ENCODE measurements at regions not wholly inside any gene's neighbourhood (a gene's known extent, or its start where the extent isn't known, plus 50 kb on each side); places are given as distances from the start of the nearest gene placed in this dataset.

DNA sequence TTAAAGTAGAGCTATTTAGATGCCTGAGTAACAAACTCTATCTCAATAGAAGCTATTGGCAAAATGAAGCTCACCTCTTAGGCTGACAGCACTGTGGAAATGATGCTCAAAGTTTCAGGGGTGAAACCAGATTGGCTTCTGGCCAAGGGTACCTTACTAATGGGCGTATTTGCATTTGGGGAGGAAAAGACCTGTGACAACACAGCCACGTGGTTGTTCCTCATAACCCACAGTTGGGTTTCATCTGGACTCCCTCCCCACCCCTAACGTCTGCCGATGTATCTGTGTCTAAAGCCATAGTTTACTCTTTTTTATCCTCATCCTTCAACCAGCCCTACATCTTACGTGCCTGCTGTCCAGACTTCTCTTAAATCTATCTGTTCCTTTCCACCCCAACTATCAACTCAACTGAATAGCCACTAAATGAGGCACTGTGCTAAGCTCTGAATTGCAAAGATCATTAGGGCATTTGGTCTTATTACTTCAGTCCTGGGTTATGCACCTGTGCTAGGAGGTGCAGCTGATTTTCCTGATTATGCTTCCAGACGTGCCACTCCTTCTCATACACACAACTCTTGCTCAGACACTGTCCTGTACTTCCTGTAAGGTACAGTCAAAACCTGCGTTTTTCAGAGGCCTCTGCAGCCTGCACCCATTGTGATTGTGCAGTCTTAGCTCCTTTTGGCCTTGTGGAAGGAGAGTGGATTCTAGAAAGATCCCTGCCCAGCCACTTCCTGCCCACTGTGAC, 80.6 kb upstream of the ARMC2 start:
- TF ChIP-seq, protein P1, sequence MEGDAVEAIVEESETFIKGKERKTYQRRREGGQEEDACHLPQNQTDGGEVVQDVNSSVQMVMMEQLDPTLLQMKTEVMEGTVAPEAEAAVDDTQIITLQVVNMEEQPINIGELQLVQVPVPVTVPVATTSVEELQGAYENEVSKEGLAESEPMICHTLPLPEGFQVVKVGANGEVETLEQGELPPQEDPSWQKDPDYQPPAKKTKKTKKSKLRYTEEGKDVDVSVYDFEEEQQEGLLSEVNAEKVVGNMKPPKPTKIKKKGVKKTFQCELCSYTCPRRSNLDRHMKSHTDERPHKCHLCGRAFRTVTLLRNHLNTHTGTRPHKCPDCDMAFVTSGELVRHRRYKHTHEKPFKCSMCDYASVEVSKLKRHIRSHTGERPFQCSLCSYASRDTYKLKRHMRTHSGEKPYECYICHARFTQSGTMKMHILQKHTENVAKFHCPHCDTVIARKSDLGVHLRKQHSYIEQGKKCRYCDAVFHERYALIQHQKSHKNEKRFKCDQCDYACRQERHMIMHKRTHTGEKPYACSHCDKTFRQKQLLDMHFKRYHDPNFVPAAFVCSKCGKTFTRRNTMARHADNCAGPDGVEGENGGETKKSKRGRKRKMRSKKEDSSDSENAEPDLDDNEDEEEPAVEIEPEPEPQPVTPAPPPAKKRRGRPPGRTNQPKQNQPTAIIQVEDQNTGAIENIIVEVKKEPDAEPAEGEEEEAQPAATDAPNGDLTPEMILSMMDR (IDR thresholded peaks at IDR 0.05), result no peak
- no peak for TF ChIP-seq POLR2A (IDR thresholded peaks at IDR 0.05)
